SU-DHL-6 (cell line): ENCODE measurements at regions not wholly inside any gene's neighbourhood (a gene's known extent, or its start where the extent isn't known, plus 50 kb on each side); places are given as distances from the start of the nearest gene placed in this dataset.

Source experiments
- H2AFZ ChIP-seq: fragments of 200-600 bp; sonication (generic); 2 replicates; pipeline ENCODE4 v1.6.1; 2014; ENCODE audit warnings: low read depth, mild to moderate bottlenecking, moderate library complexity, mixed read lengths, antibody characterized with exemption, low read length; ENCODE audit not compliant: severe bottlenecking
- H3F3A ChIP-seq: fragments of 200-600 bp; shearing (Covaris generic); 2 replicates; pipeline ENCODE4 v1.6.0; 2016; ENCODE audit warnings: antibody characterized with exemption, mild to moderate bottlenecking; ENCODE audit not compliant: insufficient read depth
- H3K27ac ChIP-seq: fragments of 200-600 bp; sonication (generic); 2 replicates; pipeline ENCODE4 v1.5.1; 2016; ENCODE audit warnings: low read depth, mild to moderate bottlenecking, low read length, moderate library complexity, mixed read lengths
- H3K27me3 ChIP-seq: fragments of 200-600 bp; sonication (generic), shearing (Covaris generic); 2 replicates; pipeline ENCODE4 v1.6.0; 2014; ENCODE audit warnings: mild to moderate bottlenecking, low read length
- H3K36me3 ChIP-seq: fragments of 200-600 bp; sonication (generic); 2 replicates; pipeline ENCODE4 v1.6.1; 2014; ENCODE audit warnings: mild to moderate bottlenecking, low read length, mixed read lengths
- H3K4me2 ChIP-seq: fragments of 300-600, 200-600 bp; shearing (Covaris generic), sonication (generic); 2 replicates; pipeline ENCODE4 v1.6.0; 2014; ENCODE audit warnings: low read length, low read depth, mild to moderate bottlenecking; ENCODE audit not compliant: poor library complexity, severe bottlenecking
- H3K4me3 ChIP-seq: fragments of 200-600 bp; sonication (generic); 2 replicates; pipeline ENCODE4 v1.5.1; 2014; ENCODE audit warnings: antibody characterized with exemption, low read length, mild to moderate bottlenecking, mixed read lengths; ENCODE audit not compliant: insufficient read depth, poor library complexity, severe bottlenecking
- H3K79me2 ChIP-seq: fragments of 200-600 bp; sonication (generic); 2 replicates; pipeline ENCODE4 v1.6.1; 2014; ENCODE audit warnings: mild to moderate bottlenecking, low read length, moderate library complexity; ENCODE audit not compliant: insufficient read depth
- H3K9ac ChIP-seq: fragments of 200-600 bp; sonication (generic); 2 replicates; pipeline ENCODE4 v1.7.0; 2014; ENCODE audit warnings: mild to moderate bottlenecking, low read length
- H3K9me2 ChIP-seq: fragments of 200-600 bp; sonication (generic); replicated peaks from 2 replicates; pipeline ENCODE4 v1.6.1; 2014; ENCODE audit warnings: low read length; ENCODE audit not compliant: insufficient read depth
- H3K9me3 ChIP-seq: fragments of 200-600 bp; sonication (generic); 2 replicates; pipeline ENCODE4 v1.6.1; 2014; ENCODE audit warnings: low read length, mixed read lengths; ENCODE audit not compliant: insufficient read depth
- H4K20me1 ChIP-seq: fragments of 200-600 bp; sonication (generic); 2 replicates; pipeline ENCODE4 v1.6.1; 2014; ENCODE audit warnings: low read depth, mild to moderate bottlenecking, antibody characterized with exemption, low read length, moderate library complexity, mixed read lengths
- EZH2phosphoT487 ChIP-seq: fragments of 200-600 bp; sonication (generic), shearing (Covaris generic); conservative IDR thresholded peaks from 2 replicates; pipeline ENCODE4 v1.6.1; 2018; ENCODE audit warnings: mild to moderate bottlenecking, antibody characterized with exemption, low read length, moderate library complexity, mixed read lengths
- TF ChIP-seq, protein P1 (sequence below): fragments of 200-600 bp; sonication (generic); IDR thresholded peaks from one replicate; pipeline ENCODE4 v1.5.1; 2017; ENCODE audit warnings: antibody characterized with exemption, mild to moderate bottlenecking, low read length, moderate library complexity; ENCODE audit not compliant: insufficient read depth, poor library complexity, severe bottlenecking

DNA sequence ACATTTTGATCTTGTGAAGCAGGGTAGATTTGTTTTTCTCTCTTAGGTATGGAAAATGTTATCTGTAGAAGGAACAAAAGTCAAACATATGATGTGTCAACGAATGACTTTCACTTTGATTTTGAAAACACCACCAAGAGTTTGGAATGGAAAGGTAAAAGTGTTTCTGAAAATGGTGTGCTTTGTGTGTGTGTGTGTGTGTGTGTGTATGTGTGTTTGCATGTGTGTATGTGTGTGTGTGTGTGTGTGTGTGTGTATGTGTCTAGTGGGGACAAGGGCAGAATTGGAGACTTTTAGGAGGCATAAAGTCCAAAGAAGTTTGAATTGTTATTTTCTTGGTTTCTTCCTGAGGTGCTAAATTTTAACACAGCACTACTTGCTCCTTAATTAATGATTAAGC lies 115.4 kb upstream of the PRKCQ start:
- H3K9ac ChIP-seq, result no peak overlapping the region
- TF ChIP-seq EZH2phosphoT487, result no peak
- TF ChIP-seq, protein P1, sequence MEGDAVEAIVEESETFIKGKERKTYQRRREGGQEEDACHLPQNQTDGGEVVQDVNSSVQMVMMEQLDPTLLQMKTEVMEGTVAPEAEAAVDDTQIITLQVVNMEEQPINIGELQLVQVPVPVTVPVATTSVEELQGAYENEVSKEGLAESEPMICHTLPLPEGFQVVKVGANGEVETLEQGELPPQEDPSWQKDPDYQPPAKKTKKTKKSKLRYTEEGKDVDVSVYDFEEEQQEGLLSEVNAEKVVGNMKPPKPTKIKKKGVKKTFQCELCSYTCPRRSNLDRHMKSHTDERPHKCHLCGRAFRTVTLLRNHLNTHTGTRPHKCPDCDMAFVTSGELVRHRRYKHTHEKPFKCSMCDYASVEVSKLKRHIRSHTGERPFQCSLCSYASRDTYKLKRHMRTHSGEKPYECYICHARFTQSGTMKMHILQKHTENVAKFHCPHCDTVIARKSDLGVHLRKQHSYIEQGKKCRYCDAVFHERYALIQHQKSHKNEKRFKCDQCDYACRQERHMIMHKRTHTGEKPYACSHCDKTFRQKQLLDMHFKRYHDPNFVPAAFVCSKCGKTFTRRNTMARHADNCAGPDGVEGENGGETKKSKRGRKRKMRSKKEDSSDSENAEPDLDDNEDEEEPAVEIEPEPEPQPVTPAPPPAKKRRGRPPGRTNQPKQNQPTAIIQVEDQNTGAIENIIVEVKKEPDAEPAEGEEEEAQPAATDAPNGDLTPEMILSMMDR, result no peak
- no peaks in the 10 kb centered on the region for H3K9me3 ChIP-seq
- H3K27ac ChIP-seq, result no peak overlapping the region
- H3K27me3 ChIP-seq, result no peaks in the 10 kb centered on the region
- no peak overlapping the region for H3K4me3 ChIP-seq
- no peak overlapping the region for H3K4me2 ChIP-seq
- no peaks in the 10 kb centered on the region for H3K9me2 ChIP-seq
- no peaks in the 10 kb centered on the region for H3K36me3 ChIP-seq
- no peaks in the 10 kb centered on the region for H3K79me2 ChIP-seq
- H2AFZ ChIP-seq, result no peak overlapping the region
- no peaks in the 10 kb centered on the region for H3F3A ChIP-seq
- no peaks in the 10 kb centered on the region for H4K20me1 ChIP-seq

DNA sequence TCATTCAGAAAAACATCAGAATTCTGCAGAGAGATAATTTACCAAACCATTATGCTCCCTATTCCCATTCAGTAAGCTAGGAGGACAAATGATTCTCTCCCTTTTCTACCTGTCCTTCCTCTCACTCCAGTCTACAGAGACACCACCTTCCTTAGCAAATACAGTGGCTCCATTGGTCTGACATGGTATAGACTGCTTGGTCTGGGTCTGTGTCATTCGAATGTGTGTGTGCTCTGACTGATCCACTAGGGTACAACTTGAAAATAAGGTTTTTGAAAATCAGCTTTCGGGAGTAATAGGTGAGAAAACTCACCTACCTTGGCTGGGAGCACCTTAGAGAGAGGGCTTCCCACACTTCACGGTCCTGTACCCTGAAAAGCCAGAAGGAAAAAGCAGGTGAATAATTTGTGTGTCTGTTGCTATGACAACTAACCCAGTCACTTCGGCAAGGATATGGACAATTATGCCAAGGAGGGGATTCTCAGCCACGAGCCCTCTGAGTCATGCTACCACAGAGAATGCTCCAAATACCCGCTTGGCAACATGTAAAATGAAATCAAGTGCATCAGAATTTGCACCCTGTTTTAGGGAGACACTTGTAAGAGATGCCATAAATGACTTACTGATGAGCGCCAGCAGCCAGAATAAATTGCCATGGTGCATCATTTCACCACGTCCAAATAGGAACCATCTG lies 114.5 kb upstream of the PRKCQ start:
- H3K4me3 ChIP-seq, result no peak overlapping the region
- H4K20me1 ChIP-seq, result no peaks in the 10 kb centered on the region
- H3K9me3 ChIP-seq, result no peaks in the 10 kb centered on the region
- no peak overlapping the region for H3K27ac ChIP-seq
- H2AFZ ChIP-seq, result no peak overlapping the region
- H3K9me2 ChIP-seq, result no peaks in the 10 kb centered on the region
- no peaks in the 10 kb centered on the region for H3K27me3 ChIP-seq
- H3K79me2 ChIP-seq, result no peaks in the 10 kb centered on the region
- H3K4me2 ChIP-seq, result no peak overlapping the region
- no peak overlapping the region for H3K9ac ChIP-seq
- no peaks in the 10 kb centered on the region for H3F3A ChIP-seq
- TF ChIP-seq, protein P1, result no peak
- no peaks in the 10 kb centered on the region for H3K36me3 ChIP-seq

DNA sequence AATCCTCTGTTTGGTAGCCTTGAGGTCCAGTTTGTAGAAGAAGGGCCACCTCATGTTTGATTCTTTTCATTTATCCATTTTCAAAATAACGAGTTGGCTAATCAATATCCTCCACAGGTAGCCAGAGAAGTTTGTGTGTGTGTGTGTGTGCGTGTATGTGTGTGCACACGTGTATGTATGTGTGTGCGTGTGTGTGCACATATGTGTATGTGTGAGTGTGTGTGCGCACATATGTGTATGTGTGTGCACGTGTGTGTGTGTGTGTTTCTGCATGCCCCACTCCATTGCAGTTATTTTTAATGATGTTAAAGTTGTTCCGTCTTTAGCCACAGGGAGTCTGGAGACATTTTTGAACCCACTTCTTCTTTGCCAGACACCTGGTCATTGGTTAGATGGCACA lies 112.8 kb upstream of the PRKCQ start:
- Histone ChIP-seq H3K27ac (no peak overlapping the region), H2AFZ (no peak overlapping the region), H3K9me3 (no peaks in the 10 kb centered on the region), H3F3A (no peaks in the 10 kb centered on the region), H3K36me3 (no peaks in the 10 kb centered on the region), H3K9me2 (no peaks in the 10 kb centered on the region), H3K4me2 (no peak overlapping the region), H4K20me1 (no peaks in the 10 kb centered on the region), H3K79me2 (no peaks in the 10 kb centered on the region), H3K27me3 (no peaks in the 10 kb centered on the region), H3K4me3 (no peak overlapping the region), H3K9ac (no peak overlapping the region)
- TF ChIP-seq EZH2phosphoT487, result no peak
- TF ChIP-seq, protein P1, result no peak
